Fibroblast of upper back skin (primary cell): ENCODE measurements at regions not wholly inside any gene's neighbourhood (a gene's known extent, or its start where the extent isn't known, plus 50 kb on each side); places are given as distances from the start of the nearest gene placed in this dataset.

Experiments
- DNase-seq: peaks from one replicate; pipeline ENCODE4 v3.0.0-alpha.2; 2013

GRCh38 chr1:170273291-170274130, 127.8 kb downstream of the NTMT2 start:
- no peak for DNase-seq

DNA sequence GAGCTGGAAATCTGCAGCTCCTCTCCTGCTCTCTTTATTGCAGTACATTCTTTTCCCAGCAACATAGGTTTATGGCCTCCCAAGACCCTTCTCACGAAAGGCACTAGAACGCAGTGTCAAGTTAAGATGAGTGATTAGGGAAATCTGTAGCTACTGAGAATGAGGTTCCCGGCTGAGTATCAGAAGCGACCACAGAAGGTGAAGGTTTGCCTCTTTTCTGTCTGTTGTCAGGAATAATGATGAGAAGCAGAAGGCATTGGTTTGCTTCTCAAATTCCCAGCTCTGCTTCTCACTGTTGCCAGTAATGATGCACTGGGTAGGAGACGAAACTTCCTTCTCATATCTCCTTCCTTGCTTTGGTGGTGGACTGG, 128.4 kb downstream of the NTMT2 start:
- peak; percentile 88 for DNase-seq

- no peak for DNase-seq
Measured at GRCh38 chr1:170277985-170278384, 132.2 kb downstream of the NTMT2 start.

DNA sequence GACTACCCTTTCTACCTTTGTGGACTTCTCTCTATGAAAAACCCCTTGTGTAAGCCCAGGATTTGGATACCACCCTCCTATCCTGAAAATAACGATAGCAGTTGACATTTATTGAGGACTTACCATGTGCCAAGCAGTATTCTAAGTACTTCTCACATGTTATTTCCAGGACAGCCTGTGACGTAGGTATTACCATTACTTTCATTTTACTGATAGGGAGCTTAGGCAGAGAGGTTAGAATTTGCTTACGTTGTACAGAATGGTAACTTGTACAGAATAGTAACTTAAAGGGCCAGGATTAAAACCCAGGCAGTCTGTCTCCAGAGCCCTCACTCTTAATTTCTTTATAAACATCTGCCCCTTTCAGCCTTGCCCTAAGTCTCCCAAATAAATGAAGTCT, 138.3 kb downstream of the NTMT2 start:
- no peak for DNase-seq

DNA sequence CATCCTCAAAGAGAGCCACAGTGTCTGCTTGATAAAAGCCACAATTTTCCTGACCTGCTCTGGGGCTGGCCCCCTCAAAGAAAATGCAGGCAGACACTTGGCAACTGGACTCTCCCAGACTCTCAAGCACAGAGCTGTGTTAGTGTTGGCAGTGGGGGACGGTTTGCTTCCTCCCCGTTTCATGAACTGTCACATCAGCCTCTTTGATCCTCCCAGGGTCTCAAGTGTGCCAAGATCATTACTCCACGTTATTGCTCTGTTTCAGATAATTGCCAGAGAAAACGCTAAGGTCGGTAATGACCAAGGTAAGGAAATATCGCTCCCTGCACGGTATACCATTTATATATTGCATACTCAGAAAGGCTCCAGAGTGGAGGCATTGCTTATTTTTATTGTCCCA, 138.8 kb downstream of the NTMT2 start:
- DNase-seq, result no peak

- DNase-seq, result no peak
Measured at GRCh38 chr1:170284951-170285350, 139.2 kb downstream of the NTMT2 start.

- DNase-seq, result no peak
Measured at GRCh38 chr1:170288155-170288554, 142.4 kb downstream of the NTMT2 start.

DNA sequence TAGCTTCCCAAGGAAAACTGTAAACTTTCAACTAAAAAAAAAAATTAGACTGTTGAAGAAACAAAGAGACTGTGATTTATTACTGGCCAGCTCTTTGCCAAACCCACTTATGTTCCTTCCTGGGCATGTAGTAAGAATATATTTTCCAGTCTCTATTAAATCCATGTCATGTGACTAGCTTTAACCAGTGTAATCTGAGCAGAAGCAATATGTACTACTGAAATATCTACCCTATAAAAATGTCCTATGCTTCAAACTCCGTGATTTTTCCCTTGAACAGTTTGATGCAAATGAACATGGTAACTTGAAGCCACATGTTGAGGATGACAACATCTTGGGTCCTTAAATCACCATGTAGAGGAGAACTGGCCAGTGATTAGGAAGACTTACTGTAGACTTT, 144.5 kb downstream of the NTMT2 start:
- DNase-seq, result peak; percentile 66

- DNase-seq, result peak; percentile 97
Measured at GRCh38 chr1:170290991-170291390, 145.2 kb downstream of the NTMT2 start.

- DNase-seq, result no peak
Measured at GRCh38 chr1:170291516-170291915, 145.8 kb downstream of the NTMT2 start.

- no peak for DNase-seq
Measured at GRCh38 chr1:170296211-170296610, 150.5 kb downstream of the NTMT2 start.

GRCh38 chr1:170296642-170297041, 150.9 kb downstream of the NTMT2 start:
- DNase-seq, result no peak

DNA sequence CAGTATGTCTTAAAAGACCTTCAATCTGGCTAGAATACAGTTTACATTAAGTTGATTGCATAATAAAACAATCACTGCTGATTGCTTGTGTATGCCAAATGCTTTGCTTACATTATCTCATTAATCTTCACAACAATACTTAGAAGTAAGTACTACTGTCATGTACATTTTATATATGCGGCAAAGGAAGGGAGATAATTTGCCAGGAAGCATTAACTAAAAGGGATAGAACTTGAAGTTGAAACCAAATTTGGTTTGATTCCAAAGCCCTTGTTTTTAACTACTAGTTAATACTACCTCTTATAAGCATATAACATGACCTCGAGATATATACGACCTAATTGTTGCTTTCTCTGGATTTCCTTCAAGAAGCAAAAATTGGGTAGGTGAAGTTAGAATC, 155.8 kb downstream of the NTMT2 start:
- DNase-seq, result no peak

GRCh38 chr1:170303034-170303433, 157.3 kb downstream of the NTMT2 start:
- DNase-seq, result no peak

GRCh38 chr1:170305777-170306512, 160.2 kb downstream of the NTMT2 start:
- DNase-seq, result no peak

GRCh38 chr1:170306513-170306910, 160.8 kb downstream of the NTMT2 start:
- no peak for DNase-seq

DNA sequence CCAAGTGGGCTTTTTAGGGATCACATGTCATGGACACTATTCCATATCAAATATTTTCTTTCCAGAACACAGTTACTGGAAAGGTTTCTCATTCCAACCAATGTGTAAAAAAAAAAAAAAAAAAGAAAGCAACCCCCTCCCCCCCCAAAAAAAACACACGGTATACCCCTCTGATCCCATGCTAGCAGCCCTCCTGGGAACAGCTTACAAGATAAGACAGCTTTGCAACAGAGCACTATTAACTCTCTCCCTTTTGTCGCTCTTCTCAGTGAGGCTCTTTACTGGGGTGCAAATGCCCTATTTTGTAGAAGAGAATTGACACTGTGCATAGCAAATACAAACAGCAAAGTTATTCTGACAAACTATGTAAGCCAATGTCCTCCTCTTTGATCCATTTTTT, 161.2 kb downstream of the NTMT2 start:
- no peak for DNase-seq

- DNase-seq, result peak; percentile 69
Measured at GRCh38 chr1:170307426-170307825, 161.7 kb downstream of the NTMT2 start.

GRCh38 chr1:170309389-170310013, 163.7 kb downstream of the NTMT2 start:
- DNase-seq, result peak; percentile 100

GRCh38 chr1:170310014-170310405, 164.3 kb downstream of the NTMT2 start:
- no peak for DNase-seq

GRCh38 chr1:170310951-170311350, 165.2 kb downstream of the NTMT2 start:
- DNase-seq, result peak; percentile 75

GRCh38 chr1:170313306-170313705, 167.5 kb downstream of the NTMT2 start:
- no peak for DNase-seq

DNA sequence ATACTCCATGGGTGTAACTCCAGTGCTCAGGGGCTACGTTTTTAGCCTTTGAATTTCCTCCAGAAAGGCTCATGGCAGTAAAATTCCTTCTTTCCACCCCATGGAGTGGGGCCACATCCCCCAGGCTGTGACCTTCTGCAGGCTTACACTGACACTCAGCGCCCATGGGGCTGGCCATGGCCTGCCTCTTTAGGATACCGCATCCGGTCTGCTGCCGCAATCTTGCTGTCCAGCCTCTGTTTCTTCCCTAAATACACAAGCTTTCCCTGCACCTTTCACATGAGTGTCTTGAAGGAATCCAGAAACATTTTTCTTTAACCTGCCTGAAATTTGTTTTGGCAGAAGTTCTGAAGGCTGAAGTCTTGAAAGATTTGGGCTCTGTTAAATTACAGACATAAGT, 170.5 kb downstream of the NTMT2 start:
- DNase-seq, result no peak

DNA sequence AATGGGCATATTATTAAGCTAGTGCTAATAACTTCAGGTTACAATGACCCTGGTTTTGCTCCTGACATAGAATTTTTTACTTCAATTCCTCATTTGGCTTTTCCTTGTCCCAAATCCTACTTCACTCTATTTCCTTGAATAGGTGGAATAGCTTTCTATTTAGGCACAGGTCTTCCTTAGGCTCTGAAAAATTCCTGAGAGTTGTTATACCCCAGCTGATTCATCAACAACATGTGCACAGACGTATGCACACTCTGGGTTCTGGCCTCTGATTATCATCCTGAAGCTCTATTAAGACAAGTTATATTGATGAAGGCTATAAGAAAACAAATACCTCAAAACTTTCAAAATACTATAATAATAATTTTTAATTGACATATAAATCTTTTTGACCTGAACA, 172.4 kb downstream of the NTMT2 start:
- peak; percentile 69 for DNase-seq
